SIG-M5 (cell line): ENCODE measurements at regions not wholly inside any gene's neighbourhood (a gene's known extent, or its start where the extent isn't known, plus 50 kb on each side); places are given as distances from the start of the nearest gene placed in this dataset.

Experiments
- DNase-seq: peaks from one replicate; lab custom pipeline; 2025; lab: John Stamatoyannopoulos, UW

GRCh38 chr1:59006289-59006658 lies 222.4 kb upstream of the JUN start:
- DNase-seq: no peak

- DNase-seq: no peak
Measured at GRCh38 chr1:59006932-59007331, 223.1 kb upstream of the JUN start.

GRCh38 chr1:59007429-59007819 lies 223.6 kb upstream of the JUN start:
- DNase-seq: no peak

GRCh38 chr1:59007820-59008598 lies 224.2 kb upstream of the JUN start:
- DNase-seq: no peak

GRCh38 chr1:59008599-59009347 lies 224.9 kb upstream of the JUN start:
- no peak for DNase-seq

GRCh38 chr1:59011663-59012062 lies 227.8 kb upstream of the JUN start:
- no peak for DNase-seq

- DNase-seq: no peak
Measured at GRCh38 chr1:59012378-59012777, 228.5 kb upstream of the JUN start.

- DNase-seq: no peak
Measured at GRCh38 chr1:59013276-59013927, 229.6 kb upstream of the JUN start.

GRCh38 chr1:59013928-59014279 lies 230.1 kb upstream of the JUN start:
- DNase-seq: no peak

- no peak for DNase-seq
Measured at GRCh38 chr1:59014827-59015226, 231.0 kb upstream of the JUN start.

- no peak for DNase-seq
Measured at GRCh38 chr1:59015708-59016107, 231.9 kb upstream of the JUN start.

GRCh38 chr1:59016390-59016789 lies 232.5 kb upstream of the JUN start:
- DNase-seq: no peak

- no peak for DNase-seq
Measured at GRCh38 chr1:59017501-59018231, 233.8 kb upstream of the JUN start.

- no peak for DNase-seq
Measured at GRCh38 chr1:59018446-59018845, 234.6 kb upstream of the JUN start.

GRCh38 chr1:59018860-59019259 lies 235.0 kb upstream of the JUN start:
- DNase-seq: no peak

- DNase-seq: peak; percentile 28
Measured at GRCh38 chr1:59020151-59020997, 236.5 kb upstream of the JUN start.

- no peak for DNase-seq
Measured at GRCh38 chr1:59022199-59022598, 238.4 kb upstream of the JUN start.

- no peak for DNase-seq
Measured at GRCh38 chr1:59022799-59023198, 239.0 kb upstream of the JUN start.

GRCh38 chr1:59025201-59025600 lies 241.4 kb upstream of the JUN start:
- no peak for DNase-seq

- DNase-seq: no peak
Measured at GRCh38 chr1:59025898-59026426, 242.1 kb upstream of the JUN start.

GRCh38 chr1:59026472-59026948 lies 242.7 kb upstream of the JUN start:
- DNase-seq: no peak
